ENCODE measurements at regions not wholly inside any gene's neighbourhood (a gene's known extent, or its start where the extent isn't known, plus 50 kb on each side); places are given as distances from the start of the nearest gene placed in this dataset.

DNA sequence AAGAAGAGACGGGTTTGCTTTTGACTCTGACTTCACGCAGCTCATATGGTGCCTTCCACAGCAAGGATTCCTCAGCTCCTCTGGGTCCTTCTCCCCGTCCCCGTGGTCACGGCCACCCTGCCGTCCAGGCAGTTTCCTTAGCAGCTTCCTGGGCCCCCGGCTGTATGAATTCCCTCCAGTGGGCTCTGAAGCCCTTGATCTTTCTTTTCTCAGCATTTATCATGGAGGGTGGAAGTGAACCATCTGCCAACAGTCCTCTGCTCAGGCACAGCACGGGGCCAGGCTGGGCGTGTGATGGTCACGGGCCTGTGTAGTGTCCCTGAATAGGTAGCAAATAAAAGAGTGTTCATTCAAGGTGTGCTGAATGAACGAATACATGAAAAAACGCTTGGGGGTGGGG, 782.4 kb downstream of the BRD1 start:
- no peak for TF ChIP-seq POLR2A (IDR thresholded peaks at IDR 0.05; ENCODE audit: borderline replicate concordance, extremely low read depth, insufficient read depth, insufficient read length)
- TF ChIP-seq, protein P1, sequence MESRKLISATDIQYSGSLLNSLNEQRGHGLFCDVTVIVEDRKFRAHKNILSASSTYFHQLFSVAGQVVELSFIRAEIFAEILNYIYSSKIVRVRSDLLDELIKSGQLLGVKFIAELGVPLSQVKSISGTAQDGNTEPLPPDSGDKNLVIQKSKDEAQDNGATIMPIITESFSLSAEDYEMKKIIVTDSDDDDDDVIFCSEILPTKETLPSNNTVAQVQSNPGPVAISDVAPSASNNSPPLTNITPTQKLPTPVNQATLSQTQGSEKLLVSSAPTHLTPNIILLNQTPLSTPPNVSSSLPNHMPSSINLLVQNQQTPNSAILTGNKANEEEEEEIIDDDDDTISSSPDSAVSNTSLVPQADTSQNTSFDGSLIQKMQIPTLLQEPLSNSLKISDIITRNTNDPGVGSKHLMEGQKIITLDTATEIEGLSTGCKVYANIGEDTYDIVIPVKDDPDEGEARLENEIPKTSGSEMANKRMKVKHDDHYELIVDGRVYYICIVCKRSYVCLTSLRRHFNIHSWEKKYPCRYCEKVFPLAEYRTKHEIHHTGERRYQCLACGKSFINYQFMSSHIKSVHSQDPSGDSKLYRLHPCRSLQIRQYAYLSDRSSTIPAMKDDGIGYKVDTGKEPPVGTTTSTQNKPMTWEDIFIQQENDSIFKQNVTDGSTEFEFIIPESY (IDR thresholded peaks at IDR 0.05; ENCODE audit: extremely low read depth, insufficient replicate concordance, low read length), result no peak
- TF ChIP-seq, protein P2, sequence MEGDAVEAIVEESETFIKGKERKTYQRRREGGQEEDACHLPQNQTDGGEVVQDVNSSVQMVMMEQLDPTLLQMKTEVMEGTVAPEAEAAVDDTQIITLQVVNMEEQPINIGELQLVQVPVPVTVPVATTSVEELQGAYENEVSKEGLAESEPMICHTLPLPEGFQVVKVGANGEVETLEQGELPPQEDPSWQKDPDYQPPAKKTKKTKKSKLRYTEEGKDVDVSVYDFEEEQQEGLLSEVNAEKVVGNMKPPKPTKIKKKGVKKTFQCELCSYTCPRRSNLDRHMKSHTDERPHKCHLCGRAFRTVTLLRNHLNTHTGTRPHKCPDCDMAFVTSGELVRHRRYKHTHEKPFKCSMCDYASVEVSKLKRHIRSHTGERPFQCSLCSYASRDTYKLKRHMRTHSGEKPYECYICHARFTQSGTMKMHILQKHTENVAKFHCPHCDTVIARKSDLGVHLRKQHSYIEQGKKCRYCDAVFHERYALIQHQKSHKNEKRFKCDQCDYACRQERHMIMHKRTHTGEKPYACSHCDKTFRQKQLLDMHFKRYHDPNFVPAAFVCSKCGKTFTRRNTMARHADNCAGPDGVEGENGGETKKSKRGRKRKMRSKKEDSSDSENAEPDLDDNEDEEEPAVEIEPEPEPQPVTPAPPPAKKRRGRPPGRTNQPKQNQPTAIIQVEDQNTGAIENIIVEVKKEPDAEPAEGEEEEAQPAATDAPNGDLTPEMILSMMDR (IDR thresholded peaks at IDR 0.05 in 2 of 3, conservative IDR thresholded peaks at IDR 0.05 in 1 of 3; ENCODE audit: borderline replicate concordance in 1 of 3, insufficient read depth in 1 of 3, low read depth in 2 of 3, low read length in 2 of 3), result no peak
- TF ChIP-seq EZH2 (IDR thresholded peaks at IDR 0.05), result no peak
- TF ChIP-seq, protein P3, sequence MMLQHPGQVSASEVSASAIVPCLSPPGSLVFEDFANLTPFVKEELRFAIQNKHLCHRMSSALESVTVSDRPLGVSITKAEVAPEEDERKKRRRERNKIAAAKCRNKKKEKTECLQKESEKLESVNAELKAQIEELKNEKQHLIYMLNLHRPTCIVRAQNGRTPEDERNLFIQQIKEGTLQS (IDR thresholded peaks at IDR 0.05), result no peak
- no peak for TF ChIP-seq POLR2AphosphoS5 (IDR thresholded peaks at IDR 0.05; ENCODE audit: low read depth, low read length)
- TF ChIP-seq, protein P4, sequence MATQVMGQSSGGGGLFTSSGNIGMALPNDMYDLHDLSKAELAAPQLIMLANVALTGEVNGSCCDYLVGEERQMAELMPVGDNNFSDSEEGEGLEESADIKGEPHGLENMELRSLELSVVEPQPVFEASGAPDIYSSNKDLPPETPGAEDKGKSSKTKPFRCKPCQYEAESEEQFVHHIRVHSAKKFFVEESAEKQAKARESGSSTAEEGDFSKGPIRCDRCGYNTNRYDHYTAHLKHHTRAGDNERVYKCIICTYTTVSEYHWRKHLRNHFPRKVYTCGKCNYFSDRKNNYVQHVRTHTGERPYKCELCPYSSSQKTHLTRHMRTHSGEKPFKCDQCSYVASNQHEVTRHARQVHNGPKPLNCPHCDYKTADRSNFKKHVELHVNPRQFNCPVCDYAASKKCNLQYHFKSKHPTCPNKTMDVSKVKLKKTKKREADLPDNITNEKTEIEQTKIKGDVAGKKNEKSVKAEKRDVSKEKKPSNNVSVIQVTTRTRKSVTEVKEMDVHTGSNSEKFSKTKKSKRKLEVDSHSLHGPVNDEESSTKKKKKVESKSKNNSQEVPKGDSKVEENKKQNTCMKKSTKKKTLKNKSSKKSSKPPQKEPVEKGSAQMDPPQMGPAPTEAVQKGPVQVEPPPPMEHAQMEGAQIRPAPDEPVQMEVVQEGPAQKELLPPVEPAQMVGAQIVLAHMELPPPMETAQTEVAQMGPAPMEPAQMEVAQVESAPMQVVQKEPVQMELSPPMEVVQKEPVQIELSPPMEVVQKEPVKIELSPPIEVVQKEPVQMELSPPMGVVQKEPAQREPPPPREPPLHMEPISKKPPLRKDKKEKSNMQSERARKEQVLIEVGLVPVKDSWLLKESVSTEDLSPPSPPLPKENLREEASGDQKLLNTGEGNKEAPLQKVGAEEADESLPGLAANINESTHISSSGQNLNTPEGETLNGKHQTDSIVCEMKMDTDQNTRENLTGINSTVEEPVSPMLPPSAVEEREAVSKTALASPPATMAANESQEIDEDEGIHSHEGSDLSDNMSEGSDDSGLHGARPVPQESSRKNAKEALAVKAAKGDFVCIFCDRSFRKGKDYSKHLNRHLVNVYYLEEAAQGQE (IDR thresholded peaks at IDR 0.05; ENCODE audit: low read depth), result no peak
- TF ChIP-seq, protein P5, sequence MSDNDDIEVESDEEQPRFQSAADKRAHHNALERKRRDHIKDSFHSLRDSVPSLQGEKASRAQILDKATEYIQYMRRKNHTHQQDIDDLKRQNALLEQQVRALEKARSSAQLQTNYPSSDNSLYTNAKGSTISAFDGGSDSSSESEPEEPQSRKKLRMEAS (IDR thresholded peaks at IDR 0.05), result no peak
- no peak for TF ChIP-seq SIN3A (IDR thresholded peaks at IDR 0.05; ENCODE audit: low read depth)
- TF ChIP-seq TCF7L2 (IDR thresholded peaks at IDR 0.05; ENCODE audit: borderline replicate concordance, extremely low read depth, insufficient read depth, insufficient read length), result no peak
- no peak for TF ChIP-seq FOSL1 (IDR thresholded peaks at IDR 0.05; ENCODE audit: low read depth)
- TF ChIP-seq ZFX (IDR thresholded peaks at IDR 0.05), result no peak
- TF ChIP-seq EZH2phosphoT487 (IDR thresholded peaks at IDR 0.05; ENCODE audit: borderline replicate concordance), result no peak
- TF ChIP-seq RAD21 (IDR thresholded peaks at IDR 0.05; ENCODE audit: low read depth), result no peak
